H1 (cell line): ENCODE measurements at regions not wholly inside any gene's neighbourhood (a gene's known extent, or its start where the extent isn't known, plus 50 kb on each side); places are given as distances from the start of the nearest gene placed in this dataset.

Experiments used
- CTCF ChIA-PET: fragments of 300-600 bp; sonication (Branson Sonifier 250); formaldehyde crosslinking; loops from one replicate; lab custom pipeline; 2021; ENCODE audit not compliant: partially characterized antibody; lab: Charles Lee
- POLR2A ChIA-PET: fragments of 300-600 bp; sonication (Branson Sonifier 250); formaldehyde crosslinking; loops from one replicate; lab custom pipeline; 2021; ENCODE audit warnings: inconsistent platforms; ENCODE audit not compliant: partially characterized antibody; lab: Charles Lee
- DNase-seq, 2 experiments: peaks; one replicate each; pipeline versions ENCODE4 v3.0.0 to v3.0.0-alpha.2; 2010 to 2022; ENCODE audit warnings: low spot score in 2 of 2, low read depth in 1 of 2, mixed read lengths in 1 of 2
- FAIRE-seq: peaks from 2 replicates; lab custom pipeline; 2011; peaks lifted over from hg19 to GRCh38; lab: Jason Lieb, UNC
- H2AFZ ChIP-seq: 2 replicates; pipeline ENCODE4 v1.8.1; 2012; ENCODE audit warnings: low read length, inconsistent platforms
- H2AK5ac ChIP-seq: 2 replicates; pipeline ENCODE4 v1.6.1; 2013; ENCODE audit warnings: low read depth, low read length
- H2BK120ac ChIP-seq: replicated peaks from 2 replicates; pipeline ENCODE3; 2013; ENCODE audit warnings: low read depth, low read length, inconsistent platforms
- H2BK12ac ChIP-seq: 2 replicates; pipeline ENCODE4 v1.6.1; 2013; ENCODE audit warnings: low read depth, low read length
- H2BK15ac ChIP-seq: 2 replicates; pipeline ENCODE4 v1.6.1; 2013; ENCODE audit warnings: low read length
- H2BK20ac ChIP-seq: 2 replicates; pipeline ENCODE4 v1.6.1; 2013; ENCODE audit warnings: low read length
- H2BK5ac ChIP-seq: 2 replicates; pipeline ENCODE4 v1.6.1; 2013; ENCODE audit warnings: low read depth, low read length
- H3K14ac ChIP-seq: 2 replicates; pipeline ENCODE4 v1.6.1; 2013; ENCODE audit warnings: inconsistent platforms; ENCODE audit not compliant: insufficient read length
- H3K18ac ChIP-seq: 2 replicates; pipeline ENCODE4 v1.6.1; 2013; ENCODE audit warnings: low read length; ENCODE audit errors: extremely low read depth
- H3K23ac ChIP-seq: 2 replicates; pipeline ENCODE4 v1.6.1; 2013; ENCODE audit warnings: inconsistent platforms; ENCODE audit not compliant: insufficient read length
- H3K23me2 ChIP-seq: 2 replicates; pipeline ENCODE4 v1.6.1; 2013; ENCODE audit warnings: low read depth, low read length
- H3K27ac ChIP-seq: 2 replicates; pipeline ENCODE4 v1.6.1; 2011; ENCODE audit warnings: low read depth, low read length, inconsistent platforms
- H3K27me3 ChIP-seq, 4 experiments: replicated peaks in 1 of 4; 1 replicate in 1 of 4; 2 replicates in 3 of 4; pipeline versions ENCODE4 v1.6.1 to v1.8.1; 2011 to 2013; ENCODE audit warnings: low read length in 3 of 4, mild to moderate bottlenecking in 3 of 4, inconsistent platforms in 2 of 4, mixed read lengths in 2 of 4, moderate library complexity in 1 of 4; ENCODE audit not compliant: control insufficient read depth in 3 of 4, insufficient read depth in 3 of 4; ENCODE audit errors: extremely low read depth in 1 of 4
- H3K36me3 ChIP-seq, 4 experiments: 2 replicates each; pipeline versions ENCODE4 v1.6.1 to v1.8.1; 2011 to 2013; ENCODE audit warnings: mild to moderate bottlenecking in 4 of 4, low read length in 3 of 4, moderate library complexity in 2 of 4, control low read depth in 1 of 4, inconsistent platforms in 1 of 4; ENCODE audit not compliant: insufficient read depth in 4 of 4, control insufficient read depth in 2 of 4
- H3K4ac ChIP-seq: replicated peaks from 2 replicates; pipeline ENCODE3; 2013; ENCODE audit warnings: low read length, low read depth, mixed read lengths, inconsistent platforms; ENCODE audit not compliant: insufficient read length
- H3K4me1 ChIP-seq, 4 experiments: replicated peaks in 1 of 4; 1 replicate in 1 of 4; 2 replicates in 3 of 4; pipeline versions ENCODE4 v1.6.1 to v1.8.1; 2011 to 2013; ENCODE audit warnings: low read length in 3 of 4, inconsistent platforms in 2 of 4, mixed read lengths in 1 of 4; ENCODE audit not compliant: insufficient read depth in 4 of 4, control insufficient read depth in 3 of 4
- H3K4me2 ChIP-seq, 2 experiments: 2 replicates each; pipeline versions ENCODE4 v1.6.1 to v1.8.1; 2011 to 2013; ENCODE audit warnings: low read depth in 2 of 2, low read length in 2 of 2, control low read depth in 1 of 2, inconsistent platforms in 1 of 2, mild to moderate bottlenecking in 1 of 2; ENCODE audit not compliant: insufficient read depth in 1 of 2
- H3K4me3 ChIP-seq, 4 experiments: fragments of 200-600, 300-600 bp in 1 of 4; sonication (generic), shearing (Covaris generic), sonication (Bioruptor Twin) in 1 of 4; 2 replicates each; pipeline versions ENCODE4 v1.5.1 to v1.8.1; 2011 to 2016; ENCODE audit warnings: low read length in 4 of 4, low read depth in 3 of 4, control low read depth in 2 of 4, inconsistent platforms in 2 of 4, mild to moderate bottlenecking in 2 of 4, mixed read lengths in 1 of 4, moderate library complexity in 1 of 4; ENCODE audit not compliant: insufficient read depth in 2 of 4; ENCODE audit errors: extremely low read depth in 1 of 4
- H3K56ac ChIP-seq: replicated peaks from 2 replicates; pipeline ENCODE3; 2013; ENCODE audit warnings: low read depth, mild to moderate bottlenecking, mixed read lengths, low read length, inconsistent platforms; ENCODE audit not compliant: insufficient read length
- H3K79me1 ChIP-seq: 2 replicates; pipeline ENCODE4 v1.6.1; 2013; ENCODE audit warnings: low read depth, low read length, control low read depth
- H3K79me2 ChIP-seq, 2 experiments: 2 replicates each; pipeline versions ENCODE4 v1.6.1 to v1.8.1; 2012 to 2013; ENCODE audit warnings: low read length in 2 of 2, mild to moderate bottlenecking in 2 of 2, inconsistent platforms in 1 of 2; ENCODE audit not compliant: insufficient read depth in 2 of 2, control insufficient read depth in 1 of 2
- H3K9ac ChIP-seq, 4 experiments: replicated peaks in 1 of 4; 1 replicate in 1 of 4; 2 replicates in 3 of 4; pipeline versions ENCODE4 v1.6.1 to v1.8.1; 2011 to 2013; ENCODE audit warnings: low read depth in 3 of 4, low read length in 3 of 4, control low read depth in 2 of 4, mild to moderate bottlenecking in 2 of 4, moderate library complexity in 2 of 4, inconsistent platforms in 1 of 4; ENCODE audit errors: extremely low read depth in 1 of 4
- H3K9me3 ChIP-seq, 2 experiments: 2 replicates each; pipeline versions ENCODE4 v1.6.1 to v1.8.1; 2012 to 2013; ENCODE audit warnings: mild to moderate bottlenecking in 2 of 2, moderate library complexity in 2 of 2, control low read depth in 1 of 2, inconsistent platforms in 1 of 2, low read depth in 1 of 2, low read length in 1 of 2, mixed read lengths in 1 of 2; ENCODE audit not compliant: insufficient read depth in 2 of 2
- H4K20me1 ChIP-seq, 2 experiments: replicated peaks in 1 of 2; 2 replicates each; pipeline versions ENCODE3 to v1.8.1; 2011 to 2013; ENCODE audit warnings: inconsistent platforms in 2 of 2, low read length in 2 of 2, mild to moderate bottlenecking in 1 of 2; ENCODE audit not compliant: insufficient read depth in 2 of 2, control insufficient read depth in 1 of 2
- H4K5ac ChIP-seq: 2 replicates; pipeline ENCODE4 v1.6.1; 2013; ENCODE audit warnings: low read length, low read depth, mixed read lengths, inconsistent platforms; ENCODE audit not compliant: insufficient read length
- H4K8ac ChIP-seq: 2 replicates; pipeline ENCODE4 v1.8.0; 2013; ENCODE audit warnings: mild to moderate bottlenecking, moderate library complexity, low read length, inconsistent platforms; ENCODE audit not compliant: insufficient read depth; ENCODE audit errors: extremely low read depth
- H4K91ac ChIP-seq: replicated peaks from 2 replicates; pipeline ENCODE3; 2013; ENCODE audit warnings: low read length, mixed read lengths, inconsistent platforms; ENCODE audit not compliant: insufficient read length
- ASH2L ChIP-seq: fragments of 200-600, 300-600 bp; sonication (generic); IDR thresholded peaks from one replicate; pipeline ENCODE4 v1.7.1; 2017; ENCODE audit warnings: low read length
- BRCA1 ChIP-seq: IDR thresholded peaks from 2 replicates; pipeline ENCODE4 v1.6.1; 2012; ENCODE audit warnings: low read depth, low read length, improper control_type of control experiment
- CBX5 ChIP-seq: fragments of 300-800, 300-1000 bp; sonication (generic); IDR thresholded peaks from 2 replicates; pipeline ENCODE4 v1.7.1; 2016; ENCODE audit warnings: antibody characterized with exemption, low read length, low read depth
- GABPA ChIP-seq: IDR thresholded peaks from 2 replicates; pipeline ENCODE4 v1.6.1; 2011; ENCODE audit warnings: mild to moderate bottlenecking, low read length, moderate library complexity, borderline replicate concordance; ENCODE audit not compliant: insufficient read depth
- JUN ChIP-seq: IDR thresholded peaks from 2 replicates; pipeline ENCODE4 v1.6.1; 2011; ENCODE audit warnings: low read depth, mild to moderate bottlenecking, improper control_type of control experiment, low read length
- POLR2AphosphoS5 ChIP-seq: IDR thresholded peaks from 2 replicates; pipeline ENCODE4 v1.6.1; 2011; ENCODE audit warnings: low read depth, low read length
- RAD21 ChIP-seq, 2 experiments: IDR thresholded peaks in 1 of 2; conservative IDR thresholded peaks in 1 of 2; 2 replicates each; pipeline ENCODE4 v1.6.1; 2011; ENCODE audit warnings: low read depth in 2 of 2, low read length in 2 of 2, improper control_type of control experiment in 1 of 2, inconsistent platforms in 1 of 2, mild to moderate bottlenecking in 1 of 2, moderate library complexity in 1 of 2
- SUZ12 ChIP-seq: fragments of 200-600 bp; sonication (generic); IDR thresholded peaks from 2 replicates; pipeline ENCODE4 v1.6.1; 2012; ENCODE audit warnings: mild to moderate bottlenecking, inconsistent platforms, low read length, moderate library complexity, mixed read lengths
- TAF7 ChIP-seq: optimal IDR thresholded peaks from 2 replicates; pipeline ENCODE3; 2011; ENCODE audit warnings: low read depth, mild to moderate bottlenecking, inconsistent platforms, low read length, moderate library complexity, borderline replicate concordance
- TCF12 ChIP-seq: IDR thresholded peaks from 2 replicates; pipeline ENCODE4 v1.6.1; 2011; ENCODE audit warnings: low read depth, mild to moderate bottlenecking, low read length
- TEAD4 ChIP-seq: IDR thresholded peaks from 2 replicates; pipeline ENCODE4 v1.6.1; 2012; ENCODE audit warnings: low read depth, low read length, inconsistent platforms, mixed read lengths
- WGBS, 2 experiments: shearing (Covaris generic) in 1 of 2; methylation state at CpG; one replicate each; pipeline versions ENCODE4 v1.1.6 to v1.1.7; 2013 to 2015; ENCODE audit warnings: low lambda C conversion rate in 2 of 2, mixed read lengths in 2 of 2, inconsistent platforms in 1 of 2, low coverage in 1 of 2, missing lambda C conversion rate in 1 of 2; ENCODE audit not compliant: insufficient replicate concordance in 2 of 2, insufficient coverage in 1 of 2, insufficient read length in 1 of 2; ENCODE audit errors: extremely low coverage in 1 of 2, missing lambda C conversion rate in 1 of 2; 5-methylcytosine and 5-hydroxymethylcytosine counted together

DNA sequence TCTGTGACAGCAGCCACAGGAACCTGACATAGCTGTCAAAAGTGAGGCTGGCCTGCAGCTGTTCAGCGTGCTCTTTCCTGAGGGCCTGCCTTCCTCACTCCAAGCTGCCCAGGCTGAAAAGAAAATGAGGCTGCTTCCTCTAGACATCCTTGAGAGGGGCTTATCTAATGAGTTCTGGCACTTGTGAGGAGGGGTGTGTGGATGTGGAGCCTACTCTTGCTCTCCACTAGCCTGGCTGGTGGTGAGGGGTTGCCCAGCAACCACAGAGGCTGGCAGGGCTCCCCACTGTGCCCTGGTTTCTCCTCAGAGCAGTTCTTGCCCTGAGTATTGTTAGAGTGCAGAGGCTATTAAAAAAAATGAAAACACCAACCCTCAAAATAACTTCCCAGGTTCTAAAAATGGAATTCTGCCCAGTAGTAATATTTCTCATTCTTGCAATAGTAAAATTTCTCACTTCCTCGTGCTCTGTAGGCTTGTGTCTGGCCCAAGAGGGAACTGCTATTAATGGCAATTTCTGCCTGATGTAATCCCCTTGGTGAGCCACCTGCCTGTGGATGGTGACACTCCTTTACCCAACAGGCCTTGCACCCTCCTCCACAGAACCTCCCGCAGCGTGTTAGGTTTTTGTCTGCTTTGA lies 52.6 kb upstream of the EPS8L3 start:
- no peaks in the 10 kb centered on the region for H3K79me1 ChIP-seq
- no peak for TF ChIP-seq SUZ12
- no peak for TF ChIP-seq RAD21 (IDR thresholded peaks at IDR 0.05 in 1 of 2, conservative IDR thresholded peaks at IDR 0.05 in 1 of 2; ENCODE audit: low read depth in 2 of 2, low read length in 2 of 2)
- TF ChIP-seq JUN = no peak
- no peak for TF ChIP-seq TEAD4
- no peak for TF ChIP-seq TCF12
- TF ChIP-seq ASH2L = no peak
- no peak for TF ChIP-seq CBX5
- TF ChIP-seq BRCA1 = no peak
- no peak for TF ChIP-seq GABPA
- TF ChIP-seq TAF7 = no peak
- TF ChIP-seq POLR2AphosphoS5 = no peak
- TF ChIP-seq, all 59 proteins: peak for 0
- H3K27me3 ChIP-seq = no peaks in the 10 kb centered on the region; a peak in 1 of 7 replicates
- H2BK12ac ChIP-seq = no peak overlapping the region
- H4K8ac ChIP-seq = no peak overlapping the region
- FAIRE-seq = no peak
- H2BK15ac ChIP-seq = no peak overlapping the region
- DNase-seq = no peak
- H3K79me2 ChIP-seq = no peaks in the 10 kb centered on the region
- H3K4me1 ChIP-seq = no peaks in the 10 kb centered on the region
- H2BK120ac ChIP-seq = no peak overlapping the region
- H4K5ac ChIP-seq = no peak overlapping the region
- ChIA-PET CTCF (interaction anchor here (0.8 to 1.2 kb wide), 4 partner anchors 17 to 168 kb away, joined by 3 to 7 read pairs (median 3); partner anchors contain the start of gene AHCYL1), POLR2A (no interaction called here)
- no peak overlapping the region for H2AFZ ChIP-seq
- H3K27ac ChIP-seq = no peak overlapping the region
- no peaks in the 10 kb centered on the region for H4K20me1 ChIP-seq
- no peak overlapping the region for H2BK20ac ChIP-seq
- no peak overlapping the region for H3K4me2 ChIP-seq
- no peaks in the 10 kb centered on the region for H3K36me3 ChIP-seq
- no peak overlapping the region for H3K56ac ChIP-seq
- H2BK5ac ChIP-seq = no peak overlapping the region
- no peak overlapping the region for H4K91ac ChIP-seq
- no peak overlapping the region for H3K23ac ChIP-seq
- H3K14ac ChIP-seq = no peak overlapping the region
- no peak overlapping the region for H3K4ac ChIP-seq
- no peak overlapping the region for H3K4me3 ChIP-seq
- no peak overlapping the region for H2AK5ac ChIP-seq
- H3K9ac ChIP-seq = no peak overlapping the region
- WGBS, 2 experiments = 90% methylated on average over 4 of the region's 4 CpGs; no CpG with 5 or more reads in 1 of the 2 experiments
- H3K9me3 ChIP-seq = peaks cover 6 to 9% of the 10 kb centered on the region in 2 experiments
- no peak overlapping the region for H3K18ac ChIP-seq
- no peaks in the 10 kb centered on the region for H3K23me2 ChIP-seq
